ENCODE measurements at regions not wholly inside any gene's neighbourhood (a gene's known extent, or its start where the extent isn't known, plus 50 kb on each side); places are given as distances from the start of the nearest gene placed in this dataset.

GRCh38 chr5:117463881-117464570 lies 889.4 kb upstream of the SEMA6A start:
- Histone ChIP-seq H2AFZ (ENCODE audit: low read depth, low read length) (no peak overlapping the region), H3K4me3 (ENCODE audit: low read length) (no peak overlapping the region), H3K9me2 (ENCODE audit: insufficient read depth, low read length) (no peaks in the 10 kb centered on the region), H3K27ac (ENCODE audit: low read length) (no peak overlapping the region), H4K20me1 (ENCODE audit: insufficient read depth) (no peaks in the 10 kb centered on the region), H3K27me3 (ENCODE audit: insufficient read depth, low read depth, low read length) (no peaks in the 10 kb centered on the region), H3F3A (ENCODE audit: insufficient read depth, low read length, poor library complexity, severe bottlenecking) (no peaks in the 10 kb centered on the region), H3K79me2 (replicated peaks; ENCODE audit: insufficient read depth, low read length) (no peaks in the 10 kb centered on the region), H3K4me2 (ENCODE audit: low read length) (no peak overlapping the region), H3K9ac (ENCODE audit: low read length) (no peak overlapping the region), H3K9me3 (ENCODE audit: low read length) (no peaks in the 10 kb centered on the region), H3K36me3 (ENCODE audit: insufficient read depth, low read length) (no peaks in the 10 kb centered on the region)
- TF ChIP-seq REST (IDR thresholded peaks at IDR 0.05; ENCODE audit: borderline replicate concordance) (peak; percentile 52), EZH2 (IDR thresholded peaks at IDR 0.05; ENCODE audit: borderline replicate concordance, insufficient read depth, low read length, poor library complexity, severe bottlenecking) (no peak), EP300 (conservative IDR thresholded peaks at IDR 0.05; ENCODE audit: poor library complexity, severe bottlenecking) (peak; percentile 33)

GRCh38 chr5:117461966-117462365 lies 887.3 kb upstream of the SEMA6A start:
- Histone ChIP-seq H3K27me3 (ENCODE audit: insufficient read depth, low read depth, low read length) (no peaks in the 10 kb centered on the region), H3K4me3 (ENCODE audit: low read length) (no peak overlapping the region), H3K27ac (ENCODE audit: low read length) (no peak overlapping the region), H3F3A (ENCODE audit: insufficient read depth, low read length, poor library complexity, severe bottlenecking) (no peaks in the 10 kb centered on the region), H3K9ac (ENCODE audit: low read length) (no peak overlapping the region), H2AFZ (ENCODE audit: low read depth, low read length) (no peak overlapping the region), H3K4me2 (ENCODE audit: low read length) (no peak overlapping the region), H3K79me2 (replicated peaks; ENCODE audit: insufficient read depth, low read length) (no peaks in the 10 kb centered on the region), H3K9me2 (ENCODE audit: insufficient read depth, low read length) (no peaks in the 10 kb centered on the region), H3K36me3 (ENCODE audit: insufficient read depth, low read length) (no peaks in the 10 kb centered on the region), H4K20me1 (ENCODE audit: insufficient read depth) (no peaks in the 10 kb centered on the region), H3K9me3 (ENCODE audit: low read length) (no peaks in the 10 kb centered on the region)
- no peak for TF ChIP-seq RAD21 (conservative IDR thresholded peaks at IDR 0.05)
- TF ChIP-seq EZH2 (IDR thresholded peaks at IDR 0.05; ENCODE audit: borderline replicate concordance, insufficient read depth, low read length, poor library complexity, severe bottlenecking), result no peak
- no peak for TF ChIP-seq MXI1 (conservative IDR thresholded peaks at IDR 0.05; ENCODE audit: poor library complexity, severe bottlenecking)
- no peak for TF ChIP-seq SMC3 (conservative IDR thresholded peaks at IDR 0.05; ENCODE audit: poor library complexity)
- TF ChIP-seq CTCF (IDR thresholded peaks at IDR 0.05; ENCODE audit: poor library complexity, severe bottlenecking), result no peak
- no peak for TF ChIP-seq TAF1 (IDR thresholded peaks at IDR 0.05; ENCODE audit: low read depth)
- no peak for TF ChIP-seq REST (IDR thresholded peaks at IDR 0.05; ENCODE audit: borderline replicate concordance)
- no peak for TF ChIP-seq EP300 (conservative IDR thresholded peaks at IDR 0.05; ENCODE audit: poor library complexity, severe bottlenecking)
- no peak for TF ChIP-seq POLR2AphosphoS5 (IDR thresholded peaks at IDR 0.05)
